GM12873 (cell line): ENCODE measurements at regions not wholly inside any gene's neighbourhood (a gene's known extent, or its start where the extent isn't known, plus 50 kb on each side); places are given as distances from the start of the nearest gene placed in this dataset.

Source experiments
- CTCF ChIP-seq: IDR thresholded peaks from 2 replicates; pipeline ENCODE4 v1.5.1; 2012; ENCODE audit warnings: low read depth, mild to moderate bottlenecking, moderate library complexity, low read length, control low read depth; ENCODE audit not compliant: insufficient read depth; ENCODE audit errors: missing control alignments

DNA sequence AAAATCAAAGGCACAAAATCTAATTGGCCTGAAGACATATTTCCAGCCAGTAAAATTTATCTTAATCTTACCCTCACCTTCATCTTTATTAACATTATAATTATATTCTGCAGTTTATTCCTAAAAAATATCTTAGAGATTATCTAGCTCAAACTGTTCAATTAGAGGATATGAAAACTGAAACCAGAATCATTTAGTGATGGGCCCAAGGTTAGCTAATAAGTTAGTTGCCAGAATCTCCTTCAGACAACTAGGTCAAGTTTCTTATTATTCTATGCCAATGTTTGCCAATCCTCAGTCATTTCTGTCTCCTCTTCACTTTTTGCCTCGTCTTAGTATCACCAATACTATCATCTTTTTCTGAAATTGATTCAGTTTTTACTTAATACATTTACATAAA, 56.0 kb upstream of the RASA1 start:
- no peak for TF ChIP-seq CTCF
